Natural killer cell (primary cell): ENCODE measurements at regions not wholly inside any gene's neighbourhood (a gene's known extent, or its start where the extent isn't known, plus 50 kb on each side); places are given as distances from the start of the nearest gene placed in this dataset.

ENCODE experiments used
- ATAC-seq, 3 donors: fragments of 150-1000 bp in 2 of 3; fragments of 200-7000 bp in 1 of 3; cut with Tn5 transposase; 1 replicate in 1 of 3; 2 replicates in 2 of 3; pipeline ENCODE4 v1.10.0; 2021; ENCODE audit warnings: mild to moderate bottlenecking in 2 of 3, moderate library complexity in 2 of 3
- DNase-seq, 2 donors: peaks; one replicate each; pipeline versions ENCODE4 v3.0.0 to v3.0.0-alpha.2; 2013 to 2021; ENCODE audit warnings: mixed read lengths in 1 of 2
- H3K27ac ChIP-seq: one replicate; pipeline ENCODE4 v1.5.1; 2013; ENCODE audit warnings: mild to moderate bottlenecking, low read length
- H3K27me3 ChIP-seq: one replicate; pipeline ENCODE4 v1.6.1; 2013; ENCODE audit warnings: low read length; ENCODE audit not compliant: control insufficient read depth, insufficient read depth
- H3K36me3 ChIP-seq: one replicate; pipeline ENCODE4 v1.6.1; 2013; ENCODE audit warnings: low read length; ENCODE audit not compliant: control insufficient read depth, insufficient read depth
- H3K4me1 ChIP-seq: one replicate; pipeline ENCODE4 v1.6.1; 2013; ENCODE audit warnings: low read length; ENCODE audit not compliant: control insufficient read depth, insufficient read depth
- H3K4me3 ChIP-seq: one replicate; pipeline ENCODE4 v1.5.1; 2013; ENCODE audit warnings: low read length
- H3K9me3 ChIP-seq: one replicate; pipeline ENCODE4 v1.6.1; 2013; ENCODE audit warnings: low read length; ENCODE audit not compliant: control insufficient read depth, insufficient read depth
- H3K27ac Mint-ChIP-seq, 2 donors: one replicate each; pipeline ENCODE4 v1.8.0; 2022; ENCODE audit warnings: mild to moderate bottlenecking in 2 of 2, mixed read lengths in 2 of 2, moderate library complexity in 1 of 2
- H3K27me3 Mint-ChIP-seq, 2 donors: one replicate each; pipeline ENCODE4 v1.8.0; 2022; ENCODE audit warnings: low read depth in 2 of 2, mixed read lengths in 2 of 2
- H3K36me3 Mint-ChIP-seq: one replicate; pipeline ENCODE4 v1.8.0; 2022; ENCODE audit warnings: mixed read lengths
- H3K4me1 Mint-ChIP-seq, 2 donors: one replicate each; pipeline ENCODE4 v1.8.0; 2022; ENCODE audit warnings: mixed read lengths in 2 of 2
- H3K4me3 Mint-ChIP-seq: one replicate; pipeline ENCODE4 v1.8.0; 2022; ENCODE audit warnings: mild to moderate bottlenecking, moderate library complexity, mixed read lengths
- H3K9me3 Mint-ChIP-seq, 2 donors: one replicate each; pipeline ENCODE4 v1.8.0; 2022; ENCODE audit warnings: mixed read lengths in 2 of 2
- WGBS: methylation state at CpG from one replicate; pipeline ENCODE4 v1.1.7; 2013; ENCODE audit warnings: missing lambda C conversion rate; ENCODE audit not compliant: insufficient coverage; 5-methylcytosine and 5-hydroxymethylcytosine counted together
- intact Hi-C: fragments of 100-400 bp; cut with micrococcal nuclease; formaldehyde crosslinking; loops from one replicate; pipeline ENCODE4 v1.14.2; 2022
- TF ChIP-seq, protein P1 (sequence below): fragments of 200-600 bp; IDR thresholded peaks from one replicate; pipeline ENCODE4 v1.8.0; 2022; ENCODE audit warnings: antibody characterized with exemption

DNA sequence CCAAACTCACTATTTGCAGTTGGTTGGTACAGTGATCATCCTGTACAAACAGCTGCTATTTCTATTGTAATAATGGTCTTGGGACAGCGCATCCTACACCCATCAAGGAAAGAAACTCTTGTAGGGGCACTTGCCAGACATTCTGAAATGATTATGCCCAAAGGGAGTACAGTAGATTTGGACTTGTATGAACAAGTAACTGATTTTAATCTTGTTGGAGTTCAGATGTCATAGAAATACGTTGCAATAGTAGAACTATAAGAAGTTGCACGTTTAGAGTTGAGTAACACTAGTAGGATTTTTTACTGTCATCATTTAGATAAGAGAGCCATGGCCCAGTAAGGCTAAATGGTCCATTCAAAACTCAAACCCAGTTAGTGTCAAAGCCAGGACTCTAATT, 192.8 kb downstream of the SATB1 start:
- no peak for DNase-seq
- H3K27me3 ChIP-seq = no peaks in the 10 kb centered on the region
- Mint-ChIP-seq H3K4me1 (no peaks in the 10 kb centered on the region), H3K36me3 (no peaks in the 10 kb centered on the region), H3K27me3 (peaks cover 9 to 15% of the 10 kb centered on the region in 2 donors), H3K9me3 (no peaks in the 10 kb centered on the region), H3K4me3 (no peak overlapping the region), H3K27ac (no peak overlapping the region)
- ATAC-seq = no peak
- intact Hi-C loops = no loop called here
- WGBS = 83% methylated on average over 3 of the region's 3 CpGs
- no peaks in the 10 kb centered on the region for H3K36me3 ChIP-seq
- H3K9me3 ChIP-seq = no peaks in the 10 kb centered on the region
- no peak overlapping the region for H3K4me3 ChIP-seq
- TF ChIP-seq, protein P1, sequence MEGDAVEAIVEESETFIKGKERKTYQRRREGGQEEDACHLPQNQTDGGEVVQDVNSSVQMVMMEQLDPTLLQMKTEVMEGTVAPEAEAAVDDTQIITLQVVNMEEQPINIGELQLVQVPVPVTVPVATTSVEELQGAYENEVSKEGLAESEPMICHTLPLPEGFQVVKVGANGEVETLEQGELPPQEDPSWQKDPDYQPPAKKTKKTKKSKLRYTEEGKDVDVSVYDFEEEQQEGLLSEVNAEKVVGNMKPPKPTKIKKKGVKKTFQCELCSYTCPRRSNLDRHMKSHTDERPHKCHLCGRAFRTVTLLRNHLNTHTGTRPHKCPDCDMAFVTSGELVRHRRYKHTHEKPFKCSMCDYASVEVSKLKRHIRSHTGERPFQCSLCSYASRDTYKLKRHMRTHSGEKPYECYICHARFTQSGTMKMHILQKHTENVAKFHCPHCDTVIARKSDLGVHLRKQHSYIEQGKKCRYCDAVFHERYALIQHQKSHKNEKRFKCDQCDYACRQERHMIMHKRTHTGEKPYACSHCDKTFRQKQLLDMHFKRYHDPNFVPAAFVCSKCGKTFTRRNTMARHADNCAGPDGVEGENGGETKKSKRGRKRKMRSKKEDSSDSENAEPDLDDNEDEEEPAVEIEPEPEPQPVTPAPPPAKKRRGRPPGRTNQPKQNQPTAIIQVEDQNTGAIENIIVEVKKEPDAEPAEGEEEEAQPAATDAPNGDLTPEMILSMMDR = no peak
- H3K27ac ChIP-seq = no peak overlapping the region
- H3K4me1 ChIP-seq = no peaks in the 10 kb centered on the region

DNA sequence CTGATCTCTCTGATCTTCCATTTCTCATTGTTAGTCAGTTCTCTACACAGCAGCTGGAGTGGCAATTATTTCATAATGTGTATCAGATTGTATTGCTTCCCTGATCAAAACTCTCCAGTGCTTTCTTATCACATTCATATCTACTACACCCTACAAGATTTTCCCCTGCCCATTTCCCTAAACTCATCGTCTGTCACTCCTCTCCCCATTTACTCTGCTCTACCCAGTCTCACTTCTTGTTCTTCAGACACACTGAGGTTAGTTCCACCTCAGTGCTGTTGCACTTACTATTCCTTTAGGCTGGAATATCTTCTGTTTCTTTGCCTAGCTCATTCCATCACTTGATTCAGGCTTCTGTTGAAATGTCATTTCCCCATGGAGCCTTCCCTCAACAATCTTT, 197.1 kb downstream of the SATB1 start:
- TF ChIP-seq, protein P1 = no peak
- H3K4me1 Mint-ChIP-seq = peaks cover 6 to 13% of the 10 kb centered on the region in 2 donors
- no peaks in the 10 kb centered on the region for H3K27me3 ChIP-seq
- no peaks in the 10 kb centered on the region for H3K36me3 Mint-ChIP-seq
- no peak overlapping the region for H3K4me3 Mint-ChIP-seq
- no peaks in the 10 kb centered on the region for H3K9me3 ChIP-seq
- peaks cover 3% of the 10 kb centered on the region for H3K4me1 ChIP-seq
- 49% methylated on average over 1 of the region's 1 CpG for WGBS
- H3K27me3 Mint-ChIP-seq = peaks cover 5 to 14% of the 10 kb centered on the region in 2 donors
- no peaks in the 10 kb centered on the region for H3K9me3 Mint-ChIP-seq
- intact Hi-C loops = no loop called here
- no peak overlapping the region for H3K4me3 ChIP-seq
- DNase-seq = no peak
- H3K36me3 ChIP-seq = no peaks in the 10 kb centered on the region
- H3K27ac ChIP-seq = no peak overlapping the region
- no peak for ATAC-seq
- no peak overlapping the region for H3K27ac Mint-ChIP-seq

DNA sequence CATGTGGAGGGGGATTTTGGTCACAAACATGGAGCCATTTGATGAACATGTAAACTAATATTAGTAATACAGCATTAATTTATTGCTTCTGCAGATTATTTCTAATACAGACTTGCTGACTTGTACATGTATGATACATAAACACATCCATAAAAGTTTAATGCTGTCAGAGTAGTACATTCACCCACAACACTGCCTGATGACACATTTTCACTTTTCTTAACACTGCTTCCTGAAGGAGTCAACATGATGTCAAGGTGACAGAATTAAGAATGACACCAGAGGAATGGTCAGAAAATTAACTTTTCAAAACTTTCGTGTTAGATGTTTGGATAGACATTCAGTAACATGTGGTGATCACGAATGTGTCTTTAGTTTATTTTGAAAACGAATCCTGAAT, 199.4 kb downstream of the SATB1 start:
- TF ChIP-seq, protein P1 = no peak
- H3K27ac ChIP-seq = no peak overlapping the region
- DNase-seq (no peak), ATAC-seq (no peak)
- Mint-ChIP-seq H3K9me3 (no peaks in the 10 kb centered on the region), H3K4me3 (no peak overlapping the region), H3K4me1 (peaks cover 6 to 13% of the 10 kb centered on the region in 2 donors), H3K36me3 (no peaks in the 10 kb centered on the region), H3K27ac (no peak overlapping the region), H3K27me3 (peaks cover 0 to 11% of the 10 kb centered on the region in 2 donors)
- H3K27me3 ChIP-seq = no peaks in the 10 kb centered on the region
- H3K4me1 ChIP-seq = peaks cover 3% of the 10 kb centered on the region
- no peaks in the 10 kb centered on the region for H3K36me3 ChIP-seq
- 83% methylated on average over 3 of the region's 3 CpGs for WGBS
- no peaks in the 10 kb centered on the region for H3K9me3 ChIP-seq
- H3K4me3 ChIP-seq = no peak overlapping the region
- intact Hi-C loops = no loop called here

GRCh38 chr3:18224426-18224825, 200.7 kb downstream of the SATB1 start:
- Histone ChIP-seq H3K36me3 (no peaks in the 10 kb centered on the region), H3K4me1 (peaks cover 3% of the 10 kb centered on the region), H3K27ac (no peak overlapping the region), H3K27me3 (no peaks in the 10 kb centered on the region), H3K4me3 (no peak overlapping the region), H3K9me3 (no peaks in the 10 kb centered on the region)
- DNase-seq (no peak), ATAC-seq (no peak)
- intact Hi-C loops = no loop called here
- Mint-ChIP-seq H3K36me3 (no peaks in the 10 kb centered on the region), H3K27ac (no peak overlapping the region), H3K4me3 (no peak overlapping the region), H3K4me1 (peaks cover 6 to 13% of the 10 kb centered on the region in 2 donors), H3K9me3 (no peaks in the 10 kb centered on the region), H3K27me3 (peaks cover 0 to 11% of the 10 kb centered on the region in 2 donors)
- TF ChIP-seq, protein P1 = no peak
- 13% methylated on average over 2 of the region's 2 CpGs for WGBS
